Ascending aorta (tissue), 2 donors: ENCODE measurements at regions not wholly inside any gene's neighbourhood (a gene's known extent, or its start where the extent isn't known, plus 50 kb on each side); places are given as distances from the start of the nearest gene placed in this dataset.

Experiments used
- DNase-seq, 2 donors: peaks; one replicate each; pipeline ENCODE4 v3.0.0-alpha.2; 2019; ENCODE audit warnings: low spot score in 2 of 2
- H3K27ac ChIP-seq, 2 donors: fragments of 200-600 bp; sonication (generic); one replicate each; pipeline ENCODE4 v1.5.1; 2016 to 2017; ENCODE audit warnings: mild to moderate bottlenecking in 1 of 2
- H3K27me3 ChIP-seq: fragments of 200-600 bp; sonication (generic); one replicate; pipeline ENCODE4 v1.5.1; 2017
- H3K36me3 ChIP-seq, 2 donors: fragments of 200-600 bp; sonication (generic); one replicate each; pipeline ENCODE4 v1.5.1; 2016
- H3K4me1 ChIP-seq, 2 donors: fragments of 200-600 bp; sonication (generic); one replicate each; pipeline ENCODE4 v1.5.1; 2016 to 2017; ENCODE audit warnings: mild to moderate bottlenecking in 1 of 2
- H3K4me3 ChIP-seq, 2 donors: fragments of 200-600 bp; sonication (generic); one replicate each; pipeline ENCODE4 v1.5.1; 2016 to 2017; ENCODE audit warnings: mild to moderate bottlenecking in 1 of 2
- H3K9me3 ChIP-seq, 2 donors: fragments of 200-600 bp; sonication (generic); one replicate each; pipeline ENCODE4 v1.5.1; 2016
- intact Hi-C: fragments of 100-400 bp; cut with DNase I; formaldehyde crosslinking; loops from one replicate; pipeline ENCODE4 v1.15.1; 2023
- TF ChIP-seq, protein P1 (sequence below), 3 experiments: fragments of 200-600 bp in 2 of 3; fragments of 450-650 bp in 1 of 3; sonication (generic) in 2 of 3; IDR thresholded peaks; one replicate each; pipeline ENCODE4 v1.5.1; 2016 to 2019; ENCODE audit warnings: antibody characterized with exemption in 3 of 3, mild to moderate bottlenecking in 1 of 3, moderate library complexity in 1 of 3

DNA sequence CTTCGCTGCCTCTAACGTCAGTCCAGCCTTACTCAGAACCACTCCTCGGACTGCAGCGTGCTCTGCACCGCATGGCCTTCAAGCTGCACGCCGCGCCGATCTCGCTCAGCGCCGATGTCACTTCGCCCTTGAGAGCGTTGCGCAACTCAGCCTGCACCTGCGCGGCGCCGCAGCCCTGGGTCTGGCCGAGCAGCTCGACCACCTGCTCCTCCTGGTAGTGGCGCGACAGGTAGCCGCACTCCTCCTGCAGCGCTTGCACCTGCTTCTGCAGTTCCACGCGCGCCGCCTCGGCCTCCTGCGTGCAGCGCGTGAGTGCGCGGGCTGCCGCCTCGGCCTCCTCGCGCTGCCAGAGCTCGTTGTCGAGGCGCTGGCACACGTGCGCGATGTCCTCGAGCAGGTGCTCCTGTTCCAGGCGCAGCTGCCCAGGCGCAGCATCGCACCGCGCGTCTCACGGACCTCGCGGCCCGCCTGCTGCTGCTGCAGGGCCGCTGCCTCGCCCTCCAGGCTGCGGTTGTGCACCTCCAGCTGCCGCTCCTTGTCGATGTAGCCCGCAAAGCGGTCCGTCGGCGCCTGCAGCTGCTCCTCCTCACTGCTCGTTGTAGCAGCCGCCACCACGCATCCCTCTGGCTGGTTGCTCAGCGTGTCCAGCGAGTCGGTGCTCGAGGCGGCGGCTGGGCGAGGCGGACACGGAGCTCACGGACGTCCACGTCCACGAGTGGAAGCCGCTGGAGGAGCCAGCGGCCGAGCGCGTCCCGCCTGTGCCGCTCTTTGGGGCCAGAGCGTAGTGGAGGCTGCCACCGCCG, 380.6 kb upstream of the CHD6 start:
- Histone ChIP-seq H3K27me3 (no peaks in the 10 kb centered on the region), H3K27ac (no peak overlapping the region), H3K4me3 (no peak overlapping the region), H3K9me3 (no peaks in the 10 kb centered on the region), H3K36me3 (no peaks in the 10 kb centered on the region), H3K4me1 (no peaks in the 10 kb centered on the region)
- no peak for DNase-seq
- intact Hi-C loops = no loop called here
- TF ChIP-seq, protein P1, sequence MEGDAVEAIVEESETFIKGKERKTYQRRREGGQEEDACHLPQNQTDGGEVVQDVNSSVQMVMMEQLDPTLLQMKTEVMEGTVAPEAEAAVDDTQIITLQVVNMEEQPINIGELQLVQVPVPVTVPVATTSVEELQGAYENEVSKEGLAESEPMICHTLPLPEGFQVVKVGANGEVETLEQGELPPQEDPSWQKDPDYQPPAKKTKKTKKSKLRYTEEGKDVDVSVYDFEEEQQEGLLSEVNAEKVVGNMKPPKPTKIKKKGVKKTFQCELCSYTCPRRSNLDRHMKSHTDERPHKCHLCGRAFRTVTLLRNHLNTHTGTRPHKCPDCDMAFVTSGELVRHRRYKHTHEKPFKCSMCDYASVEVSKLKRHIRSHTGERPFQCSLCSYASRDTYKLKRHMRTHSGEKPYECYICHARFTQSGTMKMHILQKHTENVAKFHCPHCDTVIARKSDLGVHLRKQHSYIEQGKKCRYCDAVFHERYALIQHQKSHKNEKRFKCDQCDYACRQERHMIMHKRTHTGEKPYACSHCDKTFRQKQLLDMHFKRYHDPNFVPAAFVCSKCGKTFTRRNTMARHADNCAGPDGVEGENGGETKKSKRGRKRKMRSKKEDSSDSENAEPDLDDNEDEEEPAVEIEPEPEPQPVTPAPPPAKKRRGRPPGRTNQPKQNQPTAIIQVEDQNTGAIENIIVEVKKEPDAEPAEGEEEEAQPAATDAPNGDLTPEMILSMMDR (IDR thresholded peaks at IDR 0.05) = no peak

DNA sequence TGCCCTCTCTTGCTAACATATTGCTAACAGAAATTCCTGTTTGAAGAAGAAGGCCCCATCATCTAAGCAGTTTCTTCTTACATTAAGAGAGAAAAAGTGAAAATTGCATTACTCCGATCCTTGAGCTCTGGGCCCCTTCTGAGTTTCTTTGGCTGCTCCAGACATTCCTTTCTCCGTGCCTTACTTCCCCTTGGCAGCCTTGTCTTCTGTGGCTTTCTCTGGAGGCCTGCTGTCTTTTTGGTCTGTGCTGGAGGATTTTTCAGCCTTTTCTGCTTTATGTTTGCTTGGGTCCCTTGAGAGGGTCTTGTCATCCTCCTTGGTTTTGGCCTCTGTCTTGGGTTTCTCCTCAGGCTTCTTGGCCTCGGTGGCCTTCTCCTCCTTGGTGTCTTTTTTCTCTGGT, 378.8 kb upstream of the CHD6 start:
- TF ChIP-seq, protein P1 (IDR thresholded peaks at IDR 0.05) = no peak
- Histone ChIP-seq H3K4me1 (no peaks in the 10 kb centered on the region), H3K36me3 (no peaks in the 10 kb centered on the region), H3K9me3 (no peaks in the 10 kb centered on the region), H3K27me3 (no peaks in the 10 kb centered on the region), H3K4me3 (no peak overlapping the region), H3K27ac (no peak overlapping the region)
- intact Hi-C loops = no loop called here
- DNase-seq = no peak

DNA sequence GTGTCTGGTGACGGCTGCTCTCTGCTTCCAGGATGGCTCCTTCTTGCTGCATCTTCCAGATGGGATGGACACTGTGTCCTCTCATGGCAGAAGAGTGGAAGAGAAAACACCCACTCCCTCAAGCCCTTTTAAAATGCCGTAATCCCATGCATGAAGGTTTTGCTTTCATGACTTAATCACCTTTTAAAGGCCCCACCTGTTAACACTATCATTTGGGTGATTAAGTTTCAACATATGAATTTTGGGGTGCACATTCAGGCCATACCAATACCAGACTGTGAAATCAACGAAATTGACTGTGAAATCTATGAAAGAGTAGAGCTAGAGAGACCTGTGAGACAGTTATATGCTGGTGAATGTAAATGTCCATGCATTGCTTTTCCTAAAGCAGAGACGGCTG, 374.3 kb upstream of the CHD6 start:
- H3K27me3 ChIP-seq = no peaks in the 10 kb centered on the region
- intact Hi-C loops = no loop called here
- no peak overlapping the region for H3K4me3 ChIP-seq
- H3K9me3 ChIP-seq = no peaks in the 10 kb centered on the region
- no peaks in the 10 kb centered on the region for H3K4me1 ChIP-seq
- H3K36me3 ChIP-seq = no peaks in the 10 kb centered on the region
- no peak for DNase-seq
- TF ChIP-seq, protein P1 (IDR thresholded peaks at IDR 0.05) = no peak
- H3K27ac ChIP-seq = no peak overlapping the region

DNA sequence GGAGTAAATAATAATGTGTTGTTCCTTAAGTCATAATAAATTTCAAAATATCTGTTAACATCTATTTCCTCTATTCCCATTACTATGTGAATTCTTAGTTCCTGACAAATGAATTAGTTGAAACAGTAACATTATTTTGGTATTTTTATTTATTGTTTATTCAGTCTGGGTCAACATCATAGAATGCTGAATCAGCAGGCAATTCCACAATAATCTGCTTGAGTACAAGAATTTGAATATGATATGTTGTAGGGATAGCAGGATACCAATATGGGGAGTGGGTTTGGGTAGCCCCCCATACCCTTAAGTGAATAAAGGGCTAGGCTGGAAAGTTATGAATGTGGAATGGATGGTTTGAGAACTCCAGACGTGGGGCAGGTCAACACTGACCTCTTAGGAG, 373.2 kb upstream of the CHD6 start:
- DNase-seq = no peak
- TF ChIP-seq, protein P1 (IDR thresholded peaks at IDR 0.05) = no peak
- no peak overlapping the region for H3K4me3 ChIP-seq
- no peaks in the 10 kb centered on the region for H3K9me3 ChIP-seq
- H3K27ac ChIP-seq = no peak overlapping the region
- H3K36me3 ChIP-seq = no peaks in the 10 kb centered on the region
- no peaks in the 10 kb centered on the region for H3K27me3 ChIP-seq
- no peaks in the 10 kb centered on the region for H3K4me1 ChIP-seq
- intact Hi-C loops = no loop called here

DNA sequence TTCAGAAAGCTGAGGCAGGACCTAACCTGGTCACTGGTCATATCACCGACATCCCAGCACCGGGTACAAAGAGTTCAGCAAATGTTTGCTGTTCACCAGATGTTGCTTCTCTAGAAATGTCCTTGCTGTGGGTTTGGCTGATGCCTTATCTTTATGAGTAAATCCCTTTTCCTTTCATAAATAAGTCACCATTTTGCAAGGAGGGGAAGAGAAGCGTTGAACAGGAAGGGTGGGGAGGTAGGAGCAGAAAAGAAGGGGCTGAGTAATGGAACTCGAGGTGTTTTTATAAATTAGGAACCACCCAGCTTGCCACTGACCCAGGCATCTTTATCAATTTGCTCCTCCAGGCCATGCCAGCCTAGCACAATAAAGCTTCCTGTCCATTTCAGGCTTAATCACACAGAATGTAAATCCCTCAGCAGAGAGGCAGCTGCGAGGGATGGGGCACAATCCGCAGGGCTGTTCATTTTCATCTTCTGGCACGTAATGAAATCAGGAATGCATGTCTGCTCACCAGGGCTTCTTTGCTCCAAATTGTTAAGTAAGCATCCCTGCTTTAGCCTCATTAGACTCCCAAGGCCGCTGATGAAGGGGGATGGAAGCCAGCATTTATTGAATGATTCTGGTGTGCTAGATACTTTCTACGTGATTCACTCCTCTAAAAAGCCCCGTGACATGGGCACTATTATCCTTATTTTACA, 371.9 kb upstream of the CHD6 start:
- Histone ChIP-seq H3K4me1 (no peaks in the 10 kb centered on the region), H3K4me3 (no peak overlapping the region), H3K9me3 (no peaks in the 10 kb centered on the region), H3K27ac (no peak overlapping the region), H3K27me3 (no peaks in the 10 kb centered on the region), H3K36me3 (no peaks in the 10 kb centered on the region)
- intact Hi-C loops = no loop called here
- DNase-seq = no peak
- TF ChIP-seq, protein P1 (IDR thresholded peaks at IDR 0.05) = no peak
